ENCODE measurements at regions not wholly inside any gene's neighbourhood (a gene's known extent, or its start where the extent isn't known, plus 50 kb on each side); places are given as distances from the start of the nearest gene placed in this dataset.

DNA sequence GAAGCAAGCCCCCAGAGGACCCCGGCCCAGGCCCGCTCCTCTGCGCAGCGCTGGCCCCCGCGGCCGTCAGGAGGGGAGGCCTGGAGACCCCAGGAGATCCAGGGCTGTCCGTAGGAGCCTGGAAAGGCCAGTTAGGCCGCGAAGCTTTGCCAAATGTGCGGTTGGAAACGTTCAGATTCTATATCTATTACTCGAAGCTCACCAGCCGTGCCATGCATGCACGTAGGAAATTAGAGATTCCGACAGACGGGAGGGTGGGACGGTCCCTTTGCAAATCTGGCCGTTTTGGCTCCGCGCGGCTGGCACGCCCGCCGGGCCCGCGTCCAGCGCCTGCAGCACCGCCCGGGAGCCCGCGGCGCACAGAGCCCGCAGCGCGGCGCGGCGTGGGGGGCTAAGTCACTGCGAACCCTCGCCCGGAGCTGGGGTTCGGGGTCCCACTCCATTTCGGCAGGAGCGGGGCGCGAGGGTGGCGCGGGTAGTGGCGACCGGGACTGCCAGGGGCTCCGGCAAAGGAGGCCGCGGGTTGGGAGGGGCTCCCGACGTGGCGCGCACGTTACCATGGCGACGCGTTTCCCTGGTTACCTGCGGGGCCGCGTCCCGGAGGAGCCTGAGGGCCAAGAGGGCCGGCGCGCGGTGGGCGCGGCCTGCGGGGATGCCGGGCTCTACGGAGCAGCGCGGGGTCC lies 488.6 kb upstream of the SMIM21 start:
- no peaks in the 10 kb centered on the region for H3K36me3 ChIP-seq
- no peak overlapping the region for H3K9ac ChIP-seq (ENCODE audit: low read depth in 2 of 2, low read length in 2 of 2)
- intact Hi-C loops (cut with DNase I) = no loop called here
- H3K27ac ChIP-seq = no peak overlapping the region
- peak overlapping the region; percentile 13 for H3K4me3 ChIP-seq
- no peak for DNase-seq
- H3K27me3 ChIP-seq = no peaks in the 10 kb centered on the region
- TF ChIP-seq, protein P1, sequence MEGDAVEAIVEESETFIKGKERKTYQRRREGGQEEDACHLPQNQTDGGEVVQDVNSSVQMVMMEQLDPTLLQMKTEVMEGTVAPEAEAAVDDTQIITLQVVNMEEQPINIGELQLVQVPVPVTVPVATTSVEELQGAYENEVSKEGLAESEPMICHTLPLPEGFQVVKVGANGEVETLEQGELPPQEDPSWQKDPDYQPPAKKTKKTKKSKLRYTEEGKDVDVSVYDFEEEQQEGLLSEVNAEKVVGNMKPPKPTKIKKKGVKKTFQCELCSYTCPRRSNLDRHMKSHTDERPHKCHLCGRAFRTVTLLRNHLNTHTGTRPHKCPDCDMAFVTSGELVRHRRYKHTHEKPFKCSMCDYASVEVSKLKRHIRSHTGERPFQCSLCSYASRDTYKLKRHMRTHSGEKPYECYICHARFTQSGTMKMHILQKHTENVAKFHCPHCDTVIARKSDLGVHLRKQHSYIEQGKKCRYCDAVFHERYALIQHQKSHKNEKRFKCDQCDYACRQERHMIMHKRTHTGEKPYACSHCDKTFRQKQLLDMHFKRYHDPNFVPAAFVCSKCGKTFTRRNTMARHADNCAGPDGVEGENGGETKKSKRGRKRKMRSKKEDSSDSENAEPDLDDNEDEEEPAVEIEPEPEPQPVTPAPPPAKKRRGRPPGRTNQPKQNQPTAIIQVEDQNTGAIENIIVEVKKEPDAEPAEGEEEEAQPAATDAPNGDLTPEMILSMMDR (IDR thresholded peaks at IDR 0.05) = no peak
- H3K9me3 ChIP-seq = no peaks in the 10 kb centered on the region
- H3K4me1 ChIP-seq = no peaks in the 10 kb centered on the region

DNA sequence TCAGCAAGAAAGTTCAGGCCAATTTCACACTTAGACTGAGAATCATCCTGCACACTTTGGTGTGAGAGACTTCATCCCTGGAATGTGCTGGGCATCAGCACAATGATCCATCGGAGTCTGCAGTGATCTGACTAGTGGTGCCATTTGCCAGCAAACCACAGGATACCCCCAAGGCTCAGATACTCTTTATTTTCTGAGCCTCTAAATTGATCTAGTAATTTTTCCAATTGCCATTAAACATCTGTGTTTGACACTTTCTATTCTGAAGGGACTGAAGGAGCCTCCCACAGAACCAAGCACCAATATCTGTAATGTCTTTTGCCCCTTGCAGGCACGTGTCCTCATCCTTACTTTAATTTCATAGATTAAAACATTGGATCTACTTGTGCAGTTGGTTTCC lies 485.3 kb upstream of the SMIM21 start:
- H3K27me3 ChIP-seq = no peaks in the 10 kb centered on the region
- H3K36me3 ChIP-seq = no peaks in the 10 kb centered on the region
- TF ChIP-seq, protein P1 (IDR thresholded peaks at IDR 0.05) = no peak
- H3K4me1 ChIP-seq = no peaks in the 10 kb centered on the region
- H3K27ac ChIP-seq = no peak overlapping the region
- DNase-seq = no peak
- no peak overlapping the region for H3K9ac ChIP-seq (ENCODE audit: low read depth in 2 of 2, low read length in 2 of 2)
- no peak overlapping the region for H3K4me3 ChIP-seq
- intact Hi-C loops (cut with DNase I) = no loop called here
- no peaks in the 10 kb centered on the region for H3K9me3 ChIP-seq

DNA sequence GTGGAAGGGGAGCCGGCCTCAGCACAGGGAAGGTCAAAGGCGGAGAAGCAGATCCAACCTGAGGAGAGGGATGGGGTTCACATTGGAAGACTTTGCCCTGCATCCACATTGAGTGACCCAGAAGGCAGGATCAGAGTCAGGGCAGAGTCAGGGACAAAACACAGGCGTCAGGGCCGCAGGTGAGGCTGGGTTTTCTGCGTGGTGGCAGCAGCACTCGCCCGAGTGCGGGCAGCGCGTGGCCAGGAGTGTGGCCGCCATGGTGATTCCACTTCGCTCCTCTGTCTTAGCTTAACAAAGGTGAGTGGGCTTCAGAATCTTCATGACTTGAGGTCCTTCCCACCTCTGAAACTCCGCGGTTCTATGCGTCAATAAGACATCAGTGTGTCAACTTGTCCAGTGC lies 476.9 kb upstream of the SMIM21 start:
- no peak for DNase-seq
- Histone ChIP-seq H3K9me3 (no peaks in the 10 kb centered on the region), H3K9ac (ENCODE audit: low read depth in 2 of 2, low read length in 2 of 2) (no peak overlapping the region), H3K27me3 (no peaks in the 10 kb centered on the region), H3K27ac (no peak overlapping the region), H3K4me3 (no peak overlapping the region), H3K4me1 (no peaks in the 10 kb centered on the region), H3K36me3 (no peaks in the 10 kb centered on the region)
- TF ChIP-seq, protein P1 (IDR thresholded peaks at IDR 0.05) = no peak
- intact Hi-C loops (cut with DNase I) = no loop called here

DNA sequence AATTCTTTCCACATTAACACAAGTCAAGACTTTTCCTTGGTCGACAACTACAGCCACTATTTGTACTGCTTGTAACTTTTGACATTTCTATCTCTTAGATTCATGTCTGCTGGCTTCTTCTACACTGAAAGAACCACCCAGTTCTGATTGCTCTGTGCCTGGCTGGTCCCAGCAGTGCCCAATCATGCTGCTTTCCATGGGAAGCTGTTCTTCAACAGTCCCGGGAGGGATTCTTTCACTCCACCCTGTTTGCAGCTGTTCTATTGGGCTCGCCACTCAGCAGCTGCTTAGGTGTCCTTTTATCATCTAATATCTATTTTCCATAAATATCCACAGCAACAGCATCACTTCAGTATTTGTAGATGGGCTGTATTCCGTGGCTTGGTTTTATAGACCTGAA lies 471.1 kb upstream of the SMIM21 start:
- no peak for DNase-seq
- H3K36me3 ChIP-seq = no peaks in the 10 kb centered on the region
- TF ChIP-seq, protein P1 (IDR thresholded peaks at IDR 0.05) = no peak
- H3K4me1 ChIP-seq = no peaks in the 10 kb centered on the region
- H3K27me3 ChIP-seq = no peaks in the 10 kb centered on the region
- H3K27ac ChIP-seq = no peak overlapping the region
- H3K9ac ChIP-seq (ENCODE audit: low read depth in 2 of 2, low read length in 2 of 2) = no peak overlapping the region
- no peak overlapping the region for H3K4me3 ChIP-seq
- intact Hi-C loops (cut with DNase I) = no loop called here
- H3K9me3 ChIP-seq = no peaks in the 10 kb centered on the region

DNA sequence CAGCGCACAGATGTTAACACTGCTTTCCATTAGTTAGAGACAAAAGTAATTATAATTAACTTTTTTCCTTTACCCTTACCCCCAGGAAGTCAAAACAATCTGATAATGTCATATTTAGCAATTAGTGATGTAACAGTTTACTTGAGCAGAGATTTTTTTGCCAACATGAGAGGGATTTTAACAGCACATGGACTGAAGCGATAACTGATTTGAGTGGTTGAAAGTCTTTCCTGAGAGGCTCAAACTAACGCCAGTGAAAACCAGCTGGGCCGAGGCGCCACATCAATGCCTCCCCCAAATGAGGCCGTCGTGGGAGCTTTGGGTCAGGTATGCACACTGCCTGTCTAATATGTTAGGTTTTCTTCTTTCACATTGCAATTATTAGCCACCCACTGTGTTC lies 469.9 kb upstream of the SMIM21 start:
- no peak overlapping the region for H3K4me3 ChIP-seq
- H3K27me3 ChIP-seq = no peaks in the 10 kb centered on the region
- H3K36me3 ChIP-seq = no peaks in the 10 kb centered on the region
- DNase-seq = no peak
- intact Hi-C loops (cut with DNase I) = no loop called here
- no peak overlapping the region for H3K9ac ChIP-seq (ENCODE audit: low read depth in 2 of 2, low read length in 2 of 2)
- H3K4me1 ChIP-seq = no peaks in the 10 kb centered on the region
- H3K9me3 ChIP-seq = no peaks in the 10 kb centered on the region
- no peak overlapping the region for H3K27ac ChIP-seq
- TF ChIP-seq, protein P1 (IDR thresholded peaks at IDR 0.05) = no peak
